Keratinocyte (primary cell): ENCODE measurements at regions not wholly inside any gene's neighbourhood (a gene's known extent, or its start where the extent isn't known, plus 50 kb on each side); places are given as distances from the start of the nearest gene placed in this dataset.

ENCODE experiments used
- CTCF ChIP-seq, 3 experiments: IDR thresholded peaks in 1 of 3; conservative IDR thresholded peaks in 1 of 3; optimal IDR thresholded peaks in 1 of 3; 2 replicates in 2 of 3; 3 replicates in 1 of 3; pipeline versions ENCODE3 to v1.5.1; 2011; ENCODE audit warnings: low read length in 3 of 3, mild to moderate bottlenecking in 3 of 3, moderate library complexity in 2 of 3, control low read depth in 1 of 3, inconsistent platforms in 1 of 3; ENCODE audit not compliant: insufficient read depth in 2 of 3; ENCODE audit errors: extremely low read depth in 1 of 3
- EZH2 ChIP-seq: IDR thresholded peaks from one replicate; pipeline ENCODE4 v1.6.1; 2012; ENCODE audit warnings: inconsistent platforms, mild to moderate bottlenecking, low read length, moderate library complexity

DNA sequence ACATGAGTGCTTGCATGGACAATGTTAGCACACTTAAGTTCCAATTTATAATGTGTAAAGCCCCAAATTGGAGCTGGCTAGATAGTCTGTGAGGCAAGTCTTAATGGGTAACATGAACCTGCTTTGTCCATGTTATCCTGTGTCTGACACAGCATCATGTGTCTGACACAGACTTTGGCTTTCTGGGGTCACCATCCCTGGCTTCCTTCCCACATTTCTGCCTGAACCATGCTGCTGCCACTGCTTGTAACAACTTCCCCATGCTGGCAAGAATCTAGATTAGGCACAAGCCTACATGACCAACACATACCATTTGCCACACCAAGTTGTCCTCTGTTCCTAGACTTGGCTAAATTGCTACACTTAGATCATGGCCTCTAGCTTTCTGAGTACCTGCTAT, 49.8 kb upstream of the ZBTB7C start:
- TF ChIP-seq CTCF (optimal IDR thresholded peaks at IDR 0.05 in 1 of 3, IDR thresholded peaks at IDR 0.05 in 1 of 3, conservative IDR thresholded peaks at IDR 0.05 in 1 of 3; ENCODE audit: extremely low read depth in 1 of 3, insufficient read depth in 2 of 3, low read length in 3 of 3) (no peak), EZH2 (no peak)
